ENCODE measurements at regions not wholly inside any gene's neighbourhood (a gene's known extent, or its start where the extent isn't known, plus 50 kb on each side); places are given as distances from the start of the nearest gene placed in this dataset.

GRCh38 chr10:36761121-36761520 lies 364.3 kb upstream of the ANKRD30A start:
- H3F3A ChIP-seq (ENCODE audit: low read depth) = no peaks in the 10 kb centered on the region
- H3K27me3 ChIP-seq (ENCODE audit: insufficient read depth, low read length, poor library complexity, severe bottlenecking) = no peaks in the 10 kb centered on the region
- H3K79me2 ChIP-seq (ENCODE audit: insufficient read depth, low read length) = no peaks in the 10 kb centered on the region
- no peaks in the 10 kb centered on the region for H3K4me1 ChIP-seq (ENCODE audit: insufficient read depth, low read length, poor library complexity, severe bottlenecking)
- H3K9ac ChIP-seq (ENCODE audit: low read depth, low read length, poor library complexity, severe bottlenecking) = no peak overlapping the region
- TF ChIP-seq CTCF (conservative IDR thresholded peaks at IDR 0.05; ENCODE audit: low read length) (no peak), EZH2phosphoT487 (IDR thresholded peaks at IDR 0.05; ENCODE audit: borderline replicate concordance) (no peak)
- H3K4me3 ChIP-seq (ENCODE audit: low read length, poor library complexity, severe bottlenecking) = no peak overlapping the region
- no peak overlapping the region for H2AFZ ChIP-seq (ENCODE audit: low read length)
- H3K9me3 ChIP-seq (ENCODE audit: insufficient read depth, low read depth, low read length) = no peaks in the 10 kb centered on the region
- no peaks in the 10 kb centered on the region for H4K20me1 ChIP-seq (ENCODE audit: insufficient read depth, low read length, poor library complexity, severe bottlenecking)
- H3K9me2 ChIP-seq (replicated peaks; ENCODE audit: low read depth, low read length) = no peaks in the 10 kb centered on the region
- H3K36me3 ChIP-seq (ENCODE audit: insufficient read depth, low read length) = no peaks in the 10 kb centered on the region
- no peak overlapping the region for H3K4me2 ChIP-seq (ENCODE audit: low read depth, low read length, poor library complexity, severe bottlenecking)

GRCh38 chr10:36759141-36759805 lies 366.1 kb upstream of the ANKRD30A start:
- Histone ChIP-seq H3K9me3 (ENCODE audit: insufficient read depth, low read depth, low read length) (no peaks in the 10 kb centered on the region), H3K79me2 (ENCODE audit: insufficient read depth, low read length) (no peaks in the 10 kb centered on the region), H3K4me3 (ENCODE audit: low read length, poor library complexity, severe bottlenecking) (no peak overlapping the region), H2AFZ (ENCODE audit: low read length) (no peak overlapping the region), H3K27me3 (ENCODE audit: insufficient read depth, low read length, poor library complexity, severe bottlenecking) (no peaks in the 10 kb centered on the region), H3K4me2 (ENCODE audit: low read depth, low read length, poor library complexity, severe bottlenecking) (no peak overlapping the region), H3K4me1 (ENCODE audit: insufficient read depth, low read length, poor library complexity, severe bottlenecking) (no peaks in the 10 kb centered on the region), H4K20me1 (ENCODE audit: insufficient read depth, low read length, poor library complexity, severe bottlenecking) (no peaks in the 10 kb centered on the region), H3F3A (ENCODE audit: low read depth) (no peaks in the 10 kb centered on the region), H3K9ac (ENCODE audit: low read depth, low read length, poor library complexity, severe bottlenecking) (no peak overlapping the region), H3K9me2 (replicated peaks; ENCODE audit: low read depth, low read length) (no peaks in the 10 kb centered on the region), H3K36me3 (ENCODE audit: insufficient read depth, low read length) (no peaks in the 10 kb centered on the region)
- TF ChIP-seq CTCF (conservative IDR thresholded peaks at IDR 0.05; ENCODE audit: low read length) = no peak
- no peak for TF ChIP-seq EZH2phosphoT487 (IDR thresholded peaks at IDR 0.05; ENCODE audit: borderline replicate concordance)

GRCh38 chr10:36748128-36748871 lies 377.1 kb upstream of the ANKRD30A start:
- Histone ChIP-seq H4K20me1 (ENCODE audit: insufficient read depth, low read length, poor library complexity, severe bottlenecking) (no peaks in the 10 kb centered on the region), H3K4me3 (ENCODE audit: low read length, poor library complexity, severe bottlenecking) (no peak overlapping the region), H3K9me3 (ENCODE audit: insufficient read depth, low read depth, low read length) (no peaks in the 10 kb centered on the region), H2AFZ (ENCODE audit: low read length) (no peak overlapping the region), H3K4me2 (ENCODE audit: low read depth, low read length, poor library complexity, severe bottlenecking) (no peak overlapping the region), H3K4me1 (ENCODE audit: insufficient read depth, low read length, poor library complexity, severe bottlenecking) (no peaks in the 10 kb centered on the region), H3K9me2 (replicated peaks; ENCODE audit: low read depth, low read length) (no peaks in the 10 kb centered on the region), H3K27me3 (ENCODE audit: insufficient read depth, low read length, poor library complexity, severe bottlenecking) (no peaks in the 10 kb centered on the region), H3K79me2 (ENCODE audit: insufficient read depth, low read length) (no peaks in the 10 kb centered on the region), H3K36me3 (ENCODE audit: insufficient read depth, low read length) (no peaks in the 10 kb centered on the region), H3K9ac (ENCODE audit: low read depth, low read length, poor library complexity, severe bottlenecking) (no peak overlapping the region), H3F3A (ENCODE audit: low read depth) (no peaks in the 10 kb centered on the region)
- TF ChIP-seq EZH2phosphoT487 (IDR thresholded peaks at IDR 0.05; ENCODE audit: borderline replicate concordance) (no peak), CTCF (conservative IDR thresholded peaks at IDR 0.05; ENCODE audit: low read length) (no peak)

Data from Loucy (cell line).